Keratinocyte (primary cell): ENCODE measurements at regions not wholly inside any gene's neighbourhood (a gene's known extent, or its start where the extent isn't known, plus 50 kb on each side); places are given as distances from the start of the nearest gene placed in this dataset.

Experiments
- DNase-seq: peaks from one replicate; pipeline ENCODE4 v3.0.0-alpha.2; 2011; ENCODE audit warnings: low read depth, missing footprints, low spot score
- FAIRE-seq: peaks from 2 replicates; lab custom pipeline; 2011; peaks lifted over from hg19 to GRCh38; lab: Jason Lieb, UNC
- H2AFZ ChIP-seq: 2 replicates; pipeline ENCODE4 v1.6.0; 2012; ENCODE audit warnings: low read length, control low read depth, inconsistent platforms; ENCODE audit not compliant: control insufficient read depth
- H3K27ac ChIP-seq: 2 replicates; pipeline ENCODE4 v1.5.1; 2011; ENCODE audit warnings: low read length; ENCODE audit not compliant: control insufficient read depth, insufficient read depth
- H3K27me3 ChIP-seq: 3 replicates; pipeline ENCODE4 v1.6.0; 2011; ENCODE audit warnings: low read length; ENCODE audit not compliant: control insufficient read depth, insufficient read depth; ENCODE audit errors: extremely low read depth
- H3K36me3 ChIP-seq, 2 experiments: 2 replicates in 1 of 2; 3 replicates in 1 of 2; pipeline ENCODE4 v1.5.1; 2011; ENCODE audit warnings: low read length in 2 of 2, mild to moderate bottlenecking in 1 of 2; ENCODE audit not compliant: control insufficient read depth in 2 of 2, insufficient read depth in 2 of 2; ENCODE audit errors: extremely low read depth in 1 of 2
- H3K4me1 ChIP-seq: 3 replicates; pipeline ENCODE4 v1.5.1; 2011; ENCODE audit warnings: low read length; ENCODE audit not compliant: control insufficient read depth, insufficient read depth; ENCODE audit errors: extremely low read depth
- H3K4me2 ChIP-seq: 3 replicates; pipeline ENCODE4 v1.6.0; 2011; ENCODE audit warnings: low read depth, low read length; ENCODE audit not compliant: control insufficient read depth, insufficient read depth; ENCODE audit errors: extremely low read depth
- H3K4me3 ChIP-seq, 3 experiments: fragments of 200-600 bp in 1 of 3; sonication (generic) in 1 of 3; 2 replicates in 2 of 3; 3 replicates in 1 of 3; pipeline ENCODE4 v1.5.1; 2011 to 2016; ENCODE audit warnings: low read length in 3 of 3, mild to moderate bottlenecking in 3 of 3, control low read depth in 2 of 3, inconsistent platforms in 1 of 3, low read depth in 1 of 3, mixed read lengths in 1 of 3, mixed run types in 1 of 3, moderate library complexity in 1 of 3; ENCODE audit not compliant: control insufficient read depth in 2 of 3, insufficient read depth in 2 of 3; ENCODE audit errors: extremely low read depth in 1 of 3
- H3K79me2 ChIP-seq: 2 replicates; pipeline ENCODE4 v1.6.0; 2012; ENCODE audit warnings: low read length; ENCODE audit not compliant: control insufficient read depth, insufficient read depth
- H3K9ac ChIP-seq: 3 replicates; pipeline ENCODE4 v1.6.0; 2011; ENCODE audit warnings: low read length; ENCODE audit not compliant: control insufficient read depth, insufficient read depth; ENCODE audit errors: extremely low read depth
- H3K9me1 ChIP-seq: 3 replicates; pipeline ENCODE4 v1.6.0; 2011; ENCODE audit warnings: low read length; ENCODE audit not compliant: control insufficient read depth, insufficient read depth; ENCODE audit errors: extremely low read depth
- H3K9me3 ChIP-seq: 2 replicates; pipeline ENCODE4 v1.5.1; 2012; ENCODE audit warnings: low read depth, low read length; ENCODE audit not compliant: control insufficient read depth
- H4K20me1 ChIP-seq: 3 replicates; pipeline ENCODE4 v1.6.0; 2011; ENCODE audit warnings: low read length; ENCODE audit not compliant: control insufficient read depth, insufficient read depth; ENCODE audit errors: extremely low read depth
- CTCF ChIP-seq, 3 experiments: IDR thresholded peaks in 1 of 3; conservative IDR thresholded peaks in 1 of 3; optimal IDR thresholded peaks in 1 of 3; 2 replicates in 2 of 3; 3 replicates in 1 of 3; pipeline versions ENCODE3 to v1.5.1; 2011; ENCODE audit warnings: low read length in 3 of 3, mild to moderate bottlenecking in 3 of 3, moderate library complexity in 2 of 3, control low read depth in 1 of 3, inconsistent platforms in 1 of 3; ENCODE audit not compliant: insufficient read depth in 2 of 3; ENCODE audit errors: extremely low read depth in 1 of 3
- EZH2 ChIP-seq: IDR thresholded peaks from one replicate; pipeline ENCODE4 v1.6.1; 2012; ENCODE audit warnings: inconsistent platforms, mild to moderate bottlenecking, low read length, moderate library complexity
- dilution Hi-C: fragments of 300-500 bp; cut with MboI; formaldehyde crosslinking; loops from one replicate; pipeline ENCODE4 v1.7.0; 2020; ENCODE audit warnings: low sequenced_read_pairs; ENCODE audit not compliant: extremely low pct_ligation_motif_present

- DNase-seq (no peak), FAIRE-seq (no peak)
- H3K4me2 ChIP-seq: no peak overlapping the region
- H2AFZ ChIP-seq: no peak overlapping the region
- H4K20me1 ChIP-seq: no peaks in the 10 kb centered on the region
- dilution Hi-C loops: no loop called here
- no peaks in the 10 kb centered on the region for H3K4me1 ChIP-seq
- H3K79me2 ChIP-seq: no peaks in the 10 kb centered on the region
- TF ChIP-seq CTCF (optimal IDR thresholded peaks at IDR 0.05 in 1 of 3, IDR thresholded peaks at IDR 0.05 in 1 of 3, conservative IDR thresholded peaks at IDR 0.05 in 1 of 3; ENCODE audit: extremely low read depth in 1 of 3, insufficient read depth in 2 of 3, low read length in 3 of 3) (no peak), EZH2 (no peak)
- H3K9me1 ChIP-seq: no peaks in the 10 kb centered on the region
- peaks cover 2% of the 10 kb centered on the region for H3K9me3 ChIP-seq
- no peak overlapping the region for H3K4me3 ChIP-seq
- no peak overlapping the region for H3K27ac ChIP-seq
- no peaks in the 10 kb centered on the region for H3K27me3 ChIP-seq
- no peaks in the 10 kb centered on the region for H3K36me3 ChIP-seq
- H3K9ac ChIP-seq: no peak overlapping the region
Observed at GRCh38 chr2:794554-795241, 117.5 kb upstream of the TMEM18 start.

- dilution Hi-C loops: no loop called here
- no peak for TF ChIP-seq EZH2
- no peak for TF ChIP-seq CTCF (optimal IDR thresholded peaks at IDR 0.05 in 1 of 3, IDR thresholded peaks at IDR 0.05 in 1 of 3, conservative IDR thresholded peaks at IDR 0.05 in 1 of 3; ENCODE audit: extremely low read depth in 1 of 3, insufficient read depth in 2 of 3, low read length in 3 of 3)
- Histone ChIP-seq H2AFZ (no peak overlapping the region), H3K9me1 (no peaks in the 10 kb centered on the region), H3K27me3 (no peaks in the 10 kb centered on the region), H4K20me1 (no peaks in the 10 kb centered on the region), H3K36me3 (no peaks in the 10 kb centered on the region), H3K9me3 (peaks cover 2% of the 10 kb centered on the region), H3K27ac (no peak overlapping the region), H3K9ac (no peak overlapping the region), H3K4me3 (no peak overlapping the region), H3K4me1 (no peaks in the 10 kb centered on the region), H3K4me2 (no peak overlapping the region), H3K79me2 (no peaks in the 10 kb centered on the region)
- DNase-seq (no peak), FAIRE-seq (no peak)
Observed at GRCh38 chr2:793236-793635, 116.0 kb upstream of the TMEM18 start.
